ENCODE measurements at regions not wholly inside any gene's neighbourhood (a gene's known extent, or its start where the extent isn't known, plus 50 kb on each side); places are given as distances from the start of the nearest gene placed in this dataset.

- TF ChIP-seq ZNF335 (tag by site-specific recombination; conservative IDR thresholded peaks at IDR 0.05) (no peak), ZNF37A (tag by site-specific recombination; IDR thresholded peaks at IDR 0.05) (no peak), CTCF (tag by site-specific recombination; IDR thresholded peaks at IDR 0.05) (no peak)
- TF ChIP-seq, protein P1, sequence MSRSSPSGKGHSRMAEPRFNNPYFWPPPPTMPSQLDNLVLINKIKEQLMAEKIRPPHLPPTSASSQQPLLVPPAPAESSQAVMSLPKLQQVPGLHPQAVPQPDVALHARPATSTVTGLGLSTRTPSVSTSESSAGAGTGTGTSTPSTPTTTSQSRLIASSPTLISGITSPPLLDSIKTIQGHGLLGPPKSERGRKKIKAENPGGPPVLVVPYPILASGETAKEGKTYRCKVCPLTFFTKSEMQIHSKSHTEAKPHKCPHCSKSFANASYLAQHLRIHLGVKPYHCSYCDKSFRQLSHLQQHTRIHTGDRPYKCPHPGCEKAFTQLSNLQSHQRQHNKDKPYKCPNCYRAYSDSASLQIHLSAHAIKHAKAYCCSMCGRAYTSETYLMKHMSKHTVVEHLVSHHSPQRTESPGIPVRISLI (tag by site-specific recombination; IDR thresholded peaks at IDR 0.05), result no peak
Observed at GRCh38 chr22:47678636-47679287, 916.3 kb downstream of the TBC1D22A start.
